ENCODE measurements at regions not wholly inside any gene's neighbourhood (a gene's known extent, or its start where the extent isn't known, plus 50 kb on each side); places are given as distances from the start of the nearest gene placed in this dataset.

DNA sequence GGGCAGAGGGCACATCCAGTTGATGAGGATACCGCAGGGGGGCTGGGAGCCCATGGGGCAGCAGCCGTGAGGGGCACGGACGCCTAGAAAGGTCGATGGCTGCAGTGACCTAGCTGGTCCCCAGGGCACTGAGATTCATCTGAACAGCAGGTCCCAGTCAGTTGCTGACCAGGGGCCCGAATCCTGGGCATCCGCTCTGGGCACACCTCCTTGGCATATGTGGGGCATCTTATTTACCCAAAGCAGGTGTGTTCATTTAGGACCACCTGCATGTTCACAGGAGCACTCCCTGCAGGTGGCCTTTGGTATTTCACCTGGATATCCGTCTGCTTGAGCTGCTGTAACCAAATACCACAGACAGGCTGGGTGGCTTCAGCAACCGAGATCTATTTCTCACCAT is 72.0 kb upstream of the ODC1 start:
- peaks cover 3% of the 10 kb centered on the region for H3K27me3 Mint-ChIP-seq
- no peak overlapping the region for H3K4me3 Mint-ChIP-seq
- H3K27ac Mint-ChIP-seq: no peak overlapping the region
- TF ChIP-seq, protein P1, sequence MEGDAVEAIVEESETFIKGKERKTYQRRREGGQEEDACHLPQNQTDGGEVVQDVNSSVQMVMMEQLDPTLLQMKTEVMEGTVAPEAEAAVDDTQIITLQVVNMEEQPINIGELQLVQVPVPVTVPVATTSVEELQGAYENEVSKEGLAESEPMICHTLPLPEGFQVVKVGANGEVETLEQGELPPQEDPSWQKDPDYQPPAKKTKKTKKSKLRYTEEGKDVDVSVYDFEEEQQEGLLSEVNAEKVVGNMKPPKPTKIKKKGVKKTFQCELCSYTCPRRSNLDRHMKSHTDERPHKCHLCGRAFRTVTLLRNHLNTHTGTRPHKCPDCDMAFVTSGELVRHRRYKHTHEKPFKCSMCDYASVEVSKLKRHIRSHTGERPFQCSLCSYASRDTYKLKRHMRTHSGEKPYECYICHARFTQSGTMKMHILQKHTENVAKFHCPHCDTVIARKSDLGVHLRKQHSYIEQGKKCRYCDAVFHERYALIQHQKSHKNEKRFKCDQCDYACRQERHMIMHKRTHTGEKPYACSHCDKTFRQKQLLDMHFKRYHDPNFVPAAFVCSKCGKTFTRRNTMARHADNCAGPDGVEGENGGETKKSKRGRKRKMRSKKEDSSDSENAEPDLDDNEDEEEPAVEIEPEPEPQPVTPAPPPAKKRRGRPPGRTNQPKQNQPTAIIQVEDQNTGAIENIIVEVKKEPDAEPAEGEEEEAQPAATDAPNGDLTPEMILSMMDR (conservative IDR thresholded peaks at IDR 0.05): peak; percentile 52
- peaks cover 4% of the 10 kb centered on the region for H3K36me3 Mint-ChIP-seq
- H3K9me3 Mint-ChIP-seq: peaks cover 14% of the 10 kb centered on the region
- no peaks in the 10 kb centered on the region for H3K4me1 Mint-ChIP-seq (ENCODE audit: unreplicated experiment)
- no peak for DNase-seq (ENCODE audit: extremely low spot score, unreplicated experiment)

GRCh38 chr2:10519394-10519740 is 71.2 kb upstream of the ODC1 start:
- no peak for DNase-seq (ENCODE audit: extremely low spot score, unreplicated experiment)
- H3K9me3 Mint-ChIP-seq: peaks cover 17% of the 10 kb centered on the region
- H3K27me3 Mint-ChIP-seq: peaks cover 3% of the 10 kb centered on the region
- H3K4me3 Mint-ChIP-seq: no peak overlapping the region
- H3K4me1 Mint-ChIP-seq (ENCODE audit: unreplicated experiment): no peaks in the 10 kb centered on the region
- no peak overlapping the region for H3K27ac Mint-ChIP-seq
- H3K36me3 Mint-ChIP-seq: peaks cover 4% of the 10 kb centered on the region
- TF ChIP-seq, protein P1 (conservative IDR thresholded peaks at IDR 0.05): no peak

- Mint-ChIP-seq H3K4me3 (no peak overlapping the region), H3K27ac (no peak overlapping the region), H3K27me3 (peaks cover 3% of the 10 kb centered on the region), H3K4me1 (ENCODE audit: unreplicated experiment) (no peaks in the 10 kb centered on the region), H3K9me3 (peaks cover 17% of the 10 kb centered on the region), H3K36me3 (peaks cover 4% of the 10 kb centered on the region)
- DNase-seq (ENCODE audit: extremely low spot score, unreplicated experiment): no peak
- TF ChIP-seq, protein P1 (conservative IDR thresholded peaks at IDR 0.05): no peak
Observed at GRCh38 chr2:10518470-10519393, 70.6 kb upstream of the ODC1 start.

DNA sequence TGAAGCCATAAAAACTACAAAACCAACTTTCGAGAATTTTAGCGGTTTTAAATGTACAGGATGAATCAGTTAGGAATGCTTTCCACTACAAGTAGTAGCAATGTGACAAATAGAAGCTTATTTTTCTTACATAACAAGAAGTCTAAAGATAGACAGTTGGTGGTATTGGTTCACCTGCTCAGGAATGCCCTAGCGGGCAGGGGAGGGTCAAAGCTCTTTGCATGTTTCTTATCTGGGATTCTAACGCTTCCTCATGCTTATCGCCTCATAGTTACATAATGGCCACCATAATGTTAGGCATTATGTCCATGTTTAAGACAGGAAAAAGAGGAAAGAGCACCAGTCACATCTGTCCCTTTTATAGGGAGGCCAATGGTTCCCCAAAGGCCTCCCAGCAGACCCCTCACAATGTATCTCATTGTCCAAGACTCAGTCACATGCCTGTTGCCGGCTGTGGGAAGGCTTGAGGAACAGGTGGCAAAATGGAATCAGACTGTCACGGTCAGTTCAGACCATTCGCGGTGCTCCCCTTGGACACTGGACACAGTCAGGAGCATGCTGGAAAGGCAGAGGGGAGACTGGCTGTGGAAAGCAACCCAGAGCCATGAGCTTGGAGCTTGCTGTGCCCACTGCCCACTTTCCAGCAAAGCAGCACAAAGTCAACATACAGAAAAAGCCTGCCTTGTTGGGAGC is 69.4 kb upstream of the ODC1 start:
- Mint-ChIP-seq H3K27ac (no peak overlapping the region), H3K4me3 (no peak overlapping the region), H3K9me3 (peaks cover 17% of the 10 kb centered on the region), H3K36me3 (peaks cover 4% of the 10 kb centered on the region), H3K4me1 (ENCODE audit: unreplicated experiment) (no peaks in the 10 kb centered on the region), H3K27me3 (no peaks in the 10 kb centered on the region)
- DNase-seq (ENCODE audit: extremely low spot score, unreplicated experiment): no peak
- TF ChIP-seq, protein P1 (conservative IDR thresholded peaks at IDR 0.05): no peak

- Mint-ChIP-seq H3K27ac (no peak overlapping the region), H3K27me3 (no peaks in the 10 kb centered on the region), H3K9me3 (peaks cover 17% of the 10 kb centered on the region), H3K36me3 (peaks cover 4% of the 10 kb centered on the region), H3K4me1 (ENCODE audit: unreplicated experiment) (no peaks in the 10 kb centered on the region), H3K4me3 (no peak overlapping the region)
- no peak for DNase-seq (ENCODE audit: extremely low spot score, unreplicated experiment)
- TF ChIP-seq, protein P1 (conservative IDR thresholded peaks at IDR 0.05): no peak
Observed at GRCh38 chr2:10515887-10516286, 67.8 kb upstream of the ODC1 start.
